DOHH2 (cell line): ENCODE measurements at regions not wholly inside any gene's neighbourhood (a gene's known extent, or its start where the extent isn't known, plus 50 kb on each side); places are given as distances from the start of the nearest gene placed in this dataset.

Experiments used
- CTCF ChIP-seq: fragments of 200-600 bp; sonication (generic); IDR thresholded peaks from one replicate; pipeline ENCODE4 v1.5.1; 2014; ENCODE audit warnings: antibody characterized with exemption, mild to moderate bottlenecking, low read depth, low read length; ENCODE audit not compliant: poor library complexity, severe bottlenecking
- EZH2phosphoT487 ChIP-seq: fragments of 200-600 bp; sonication (generic); IDR thresholded peaks from 2 replicates; pipeline ENCODE4 v1.6.1; 2017; ENCODE audit warnings: borderline replicate concordance, mild to moderate bottlenecking, antibody characterized with exemption, low read length, moderate library complexity, mixed read lengths

- TF ChIP-seq CTCF = no peak
- no peak for TF ChIP-seq EZH2phosphoT487
Measured at GRCh38 chr5:10115669-10116068, 134.0 kb downstream of the ATPSCKMT start.
